GM23248 (cell line): ENCODE measurements at regions not wholly inside any gene's neighbourhood (a gene's known extent, or its start where the extent isn't known, plus 50 kb on each side); places are given as distances from the start of the nearest gene placed in this dataset.

Experiments used
- EZH2 ChIP-seq: fragments of 200-600 bp; sonication (generic); IDR thresholded peaks from 2 replicates; pipeline ENCODE4 v1.6.1; 2018; ENCODE audit warnings: antibody characterized with exemption, mild to moderate bottlenecking; ENCODE audit not compliant: insufficient read depth, poor library complexity, severe bottlenecking
- EZH2phosphoT487 ChIP-seq: fragments of 200-600 bp; sonication (generic); IDR thresholded peaks from 2 replicates; pipeline ENCODE4 v1.6.1; 2018; ENCODE audit warnings: antibody characterized with exemption, moderate library complexity, mild to moderate bottlenecking, low read depth; ENCODE audit not compliant: insufficient read depth

DNA sequence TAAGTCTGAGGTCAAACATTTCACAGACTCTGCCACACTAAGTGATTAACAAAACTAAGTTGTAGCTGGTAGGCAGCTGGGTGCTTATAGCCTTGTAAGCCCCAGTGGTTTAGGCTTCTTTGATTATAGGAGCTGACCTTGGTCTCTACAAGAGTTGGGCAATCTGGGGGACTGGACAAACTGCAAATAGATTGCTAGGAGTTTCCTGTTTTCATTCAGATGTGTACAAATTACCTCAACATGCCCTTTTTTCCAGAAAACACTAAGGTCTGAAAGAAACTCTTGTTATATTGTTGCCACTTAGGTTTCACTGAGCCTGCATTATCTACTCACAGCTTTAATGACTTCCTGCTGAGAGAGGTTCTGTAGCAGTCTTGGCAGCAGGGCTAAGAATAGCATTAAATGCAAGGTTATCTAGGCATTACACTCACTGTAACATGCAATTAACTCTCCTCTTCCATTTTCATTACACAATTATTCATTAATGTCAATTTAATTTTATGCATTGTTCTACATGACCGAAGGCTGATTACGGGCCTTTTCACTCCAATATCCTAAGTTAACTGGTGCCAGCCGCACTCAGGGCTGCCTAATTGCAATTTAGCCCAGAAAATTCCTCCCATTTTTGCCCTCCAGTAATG lies 314.0 kb downstream of the LMO4 start:
- TF ChIP-seq EZH2, result no peak
- no peak for TF ChIP-seq EZH2phosphoT487
